ENCODE measurements at regions not wholly inside any gene's neighbourhood (a gene's known extent, or its start where the extent isn't known, plus 50 kb on each side); places are given as distances from the start of the nearest gene placed in this dataset.
"Not testable (repeated sequence)": the region's sequence is repeated elsewhere in the genome, so short reads cannot be mapped to it uniquely, and the experiment has no call there.

DNA sequence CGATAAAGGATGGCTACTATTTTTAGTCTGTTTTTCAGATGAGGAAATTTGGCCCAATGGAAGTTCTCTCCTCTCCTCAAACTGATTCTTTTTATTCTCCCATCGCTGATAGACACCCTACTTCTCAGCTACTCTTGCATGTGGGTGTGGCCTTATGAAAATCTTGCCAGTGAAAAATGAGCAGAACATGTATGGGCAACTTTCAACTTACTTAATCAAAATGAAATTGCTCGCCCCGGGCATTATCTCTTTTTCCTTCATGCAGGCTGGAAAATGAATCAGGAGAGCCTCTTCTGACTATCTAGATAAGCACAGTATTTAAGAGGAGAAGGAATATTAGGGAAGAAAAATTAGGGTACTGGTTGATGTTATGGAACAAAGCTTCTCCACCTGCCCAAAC lies 2354.7 kb upstream of the RAG2 start:
- H3K4me3 Mint-ChIP-seq = no peak overlapping the region
- no peak for DNase-seq
- no peak overlapping the region for H3K27ac Mint-ChIP-seq
- no peaks in the 10 kb centered on the region for H3K4me1 Mint-ChIP-seq (ENCODE audit: low read depth)
- no peaks in the 10 kb centered on the region for H3K36me3 Mint-ChIP-seq (ENCODE audit: low read depth)
- no peaks in the 10 kb centered on the region for H3K27me3 Mint-ChIP-seq
- H3K9me3 Mint-ChIP-seq = peaks cover 7% of the 10 kb centered on the region

DNA sequence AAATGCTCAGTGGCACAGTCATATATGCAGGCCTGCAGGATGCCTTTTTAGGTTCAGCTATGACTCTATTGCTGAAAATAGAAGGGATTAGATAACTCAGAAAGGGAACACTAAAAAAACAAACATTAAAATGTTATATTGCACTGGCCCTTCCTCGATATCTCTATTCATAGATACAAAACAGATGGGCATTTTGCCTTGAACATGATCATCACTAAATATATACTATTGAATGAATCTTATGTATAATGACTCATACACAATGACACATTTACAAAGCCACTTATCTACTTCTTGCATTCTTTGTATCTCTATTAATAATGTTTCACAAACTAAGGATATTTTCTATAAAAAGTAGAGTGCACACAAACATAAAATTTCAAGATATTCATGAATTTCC lies 2352.8 kb upstream of the RAG2 start:
- peaks cover 16% of the 10 kb centered on the region for H3K9me3 Mint-ChIP-seq
- H3K4me3 Mint-ChIP-seq = no peak overlapping the region

DNA sequence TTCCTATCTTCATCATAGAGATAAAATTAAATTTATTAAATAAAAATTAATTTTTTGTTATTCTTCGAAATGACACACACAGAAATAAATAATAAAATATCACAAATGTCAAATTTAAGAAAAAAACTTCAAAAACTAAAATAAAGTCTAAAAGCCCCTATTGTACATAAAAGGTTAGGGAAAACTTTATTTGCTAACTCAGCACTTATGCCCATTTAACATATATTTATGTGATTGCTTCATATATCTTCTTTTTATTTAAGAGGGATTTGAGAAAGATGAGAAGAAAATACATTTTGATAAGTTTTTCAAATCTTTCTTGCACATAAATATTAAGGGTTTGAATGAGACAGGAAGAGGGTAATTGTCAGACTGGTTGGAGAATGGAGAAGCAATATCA lies 2350.4 kb upstream of the RAG2 start:
- no peak for DNase-seq
- H3K9me3 Mint-ChIP-seq = peaks cover 20% of the 10 kb centered on the region
- no peaks in the 10 kb centered on the region for H3K36me3 Mint-ChIP-seq (ENCODE audit: low read depth)
- no peak overlapping the region for H3K27ac Mint-ChIP-seq
- no peaks in the 10 kb centered on the region for H3K27me3 Mint-ChIP-seq
- no peaks in the 10 kb centered on the region for H3K4me1 Mint-ChIP-seq (ENCODE audit: low read depth)
- no peak overlapping the region for H3K4me3 Mint-ChIP-seq

More for the DNA sequence above, 2352.8 kb upstream of the RAG2 start:
- Mint-ChIP-seq H3K27me3 (no peaks in the 10 kb centered on the region), H3K27ac (no peak overlapping the region), H3K36me3 (ENCODE audit: low read depth) (no peaks in the 10 kb centered on the region), H3K4me1 (ENCODE audit: low read depth) (no peaks in the 10 kb centered on the region)
- no peak for DNase-seq

DNA sequence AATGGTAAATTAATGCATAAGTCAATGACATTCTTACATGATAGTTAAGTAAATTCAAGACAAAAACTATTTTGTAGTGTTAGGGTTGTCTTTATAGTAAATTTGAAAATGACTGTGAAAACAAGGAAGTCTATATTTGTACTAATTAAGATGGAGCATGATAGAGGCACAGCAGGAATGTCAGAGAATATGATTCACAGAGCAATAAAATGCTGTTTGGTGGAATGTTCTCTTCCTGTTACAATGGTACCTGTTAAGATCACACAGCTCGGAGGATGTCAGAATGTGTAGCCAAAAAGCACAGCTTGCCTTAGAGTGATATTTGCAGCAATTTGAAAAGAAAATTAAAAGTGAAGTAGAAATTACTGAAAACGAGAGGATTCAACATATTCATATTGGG lies 2339.7 kb upstream of the RAG2 start:
- DNase-seq = no peak
- Mint-ChIP-seq H3K9me3 (peaks cover 8% of the 10 kb centered on the region), H3K4me3 (no peak overlapping the region), H3K27me3 (no peaks in the 10 kb centered on the region), H3K36me3 (ENCODE audit: low read depth) (no peaks in the 10 kb centered on the region), H3K27ac (no peak overlapping the region), H3K4me1 (ENCODE audit: low read depth) (no peaks in the 10 kb centered on the region)

DNA sequence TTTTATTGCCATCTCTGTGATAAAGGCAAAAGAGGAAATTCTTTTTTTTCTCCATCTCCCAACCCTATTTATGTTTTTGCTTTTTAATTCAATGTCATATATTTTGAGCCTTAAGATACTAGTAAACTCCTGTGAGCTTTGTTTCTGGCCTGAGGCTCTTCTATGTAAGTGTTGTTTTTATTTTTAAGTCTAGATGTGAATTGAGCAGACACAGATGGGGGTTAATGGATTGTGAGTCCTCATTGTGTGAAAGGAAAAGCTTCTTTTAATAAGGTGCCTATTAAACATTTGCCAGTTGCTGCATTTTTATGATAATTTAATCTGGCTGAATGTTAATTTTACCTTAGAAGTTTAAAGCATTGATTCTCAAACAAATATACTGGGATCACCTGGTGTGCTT lies 2337.9 kb upstream of the RAG2 start:
- Mint-ChIP-seq H3K27me3 (no peaks in the 10 kb centered on the region), H3K4me1 (ENCODE audit: low read depth) (no peaks in the 10 kb centered on the region), H3K9me3 (peaks cover 17% of the 10 kb centered on the region), H3K36me3 (ENCODE audit: low read depth) (no peaks in the 10 kb centered on the region), H3K27ac (no peak overlapping the region), H3K4me3 (no peak overlapping the region)
- DNase-seq = no peak

DNA sequence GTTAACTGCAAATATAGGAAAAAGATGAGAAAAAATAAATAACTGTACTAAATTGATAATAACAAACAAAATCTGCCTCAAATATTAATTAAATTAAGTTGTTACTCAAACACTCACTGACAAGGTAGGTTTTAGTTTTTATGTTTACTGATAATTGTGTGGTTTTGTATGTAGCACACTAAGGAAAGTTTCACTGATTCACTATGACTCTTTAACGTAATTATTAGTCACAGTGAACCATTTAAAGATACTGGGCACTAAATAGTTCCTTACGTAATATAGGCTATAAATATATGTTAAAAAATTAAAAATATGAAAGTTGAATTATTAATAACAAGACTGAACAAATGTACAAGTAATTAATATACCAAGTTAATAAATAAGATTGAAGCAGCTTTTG lies 2330.0 kb upstream of the RAG2 start:
- Mint-ChIP-seq H3K27me3 (no peaks in the 10 kb centered on the region), H3K27ac (no peak overlapping the region), H3K36me3 (ENCODE audit: low read depth) (no peaks in the 10 kb centered on the region), H3K9me3 (peaks cover 15% of the 10 kb centered on the region), H3K4me1 (ENCODE audit: low read depth) (no peaks in the 10 kb centered on the region), H3K4me3 (no peak overlapping the region)
- no peak for DNase-seq

DNA sequence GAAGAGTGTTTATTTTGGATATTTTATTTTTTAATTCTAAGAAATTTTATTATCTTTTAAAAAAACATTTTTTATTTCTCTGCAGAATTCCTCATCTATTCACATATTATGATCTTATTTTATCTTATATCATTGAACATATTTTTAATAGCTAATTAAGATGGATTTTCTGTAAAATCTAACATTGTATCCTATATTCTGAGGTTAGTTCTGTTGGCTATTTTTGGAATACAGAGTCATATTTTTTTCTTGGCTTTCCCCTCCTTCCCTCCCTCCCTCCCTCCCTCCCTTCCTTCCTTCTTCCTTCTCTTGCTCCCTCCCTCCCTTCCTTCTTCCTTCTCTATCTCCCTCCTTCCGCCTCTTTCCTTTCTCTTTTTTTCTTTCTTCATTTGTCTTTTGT lies 2326.6 kb upstream of the RAG2 start:
- Mint-ChIP-seq H3K9me3 (peaks cover 12% of the 10 kb centered on the region), H3K27me3 (no peaks in the 10 kb centered on the region), H3K36me3 (ENCODE audit: low read depth) (no peaks in the 10 kb centered on the region), H3K4me1 (ENCODE audit: low read depth) (no peaks in the 10 kb centered on the region), H3K27ac (no peak overlapping the region), H3K4me3 (no peak overlapping the region)
- DNase-seq = no peak

DNA sequence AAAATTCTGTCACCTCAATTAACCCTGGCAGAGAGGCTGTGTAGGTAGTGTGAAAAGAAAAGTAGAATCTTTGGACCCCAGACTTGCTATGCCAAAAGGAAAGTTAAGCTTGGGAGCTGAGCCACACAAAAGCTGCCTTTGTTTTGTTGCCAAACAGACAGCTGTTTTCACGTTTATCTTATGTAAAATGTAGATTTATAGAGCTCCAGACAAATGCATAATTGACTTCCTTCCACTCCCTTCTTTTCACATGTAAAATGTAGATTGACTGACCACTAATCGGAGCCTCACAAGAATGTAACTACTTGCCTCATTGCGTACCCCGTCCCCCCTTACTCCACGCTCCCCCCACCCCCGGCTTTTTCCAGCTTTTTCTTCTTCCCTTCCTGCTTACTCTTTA lies 2302.2 kb upstream of the RAG2 start:
- no peak overlapping the region for H3K4me3 Mint-ChIP-seq
- no peaks in the 10 kb centered on the region for H3K36me3 Mint-ChIP-seq (ENCODE audit: low read depth)
- DNase-seq = no peak
- H3K4me1 Mint-ChIP-seq (ENCODE audit: low read depth) = no peaks in the 10 kb centered on the region
- no peak overlapping the region for H3K27ac Mint-ChIP-seq
- H3K27me3 Mint-ChIP-seq = no peaks in the 10 kb centered on the region
- H3K9me3 Mint-ChIP-seq = peaks cover 14% of the 10 kb centered on the region

DNA sequence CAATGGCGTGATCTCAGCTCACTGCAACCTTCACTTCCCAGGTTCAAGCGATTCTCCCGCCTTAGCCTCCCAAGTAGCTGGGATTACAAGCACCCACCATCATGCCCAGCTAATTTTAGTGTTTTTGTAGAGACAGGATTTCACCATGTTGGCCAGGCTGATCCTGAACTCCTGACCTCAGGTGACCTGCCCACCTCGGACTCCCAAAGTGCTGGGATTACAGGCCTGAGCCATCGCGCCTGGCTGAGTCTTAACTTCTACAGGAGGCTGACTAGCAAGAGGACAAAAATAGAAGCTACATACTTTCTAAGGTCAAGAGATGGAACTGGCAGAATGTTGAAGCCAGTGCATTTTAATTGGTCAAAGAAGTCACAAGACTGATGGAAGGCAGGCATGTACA lies 2296.2 kb upstream of the RAG2 start:
- not testable (repeated sequence) for H3K36me3 Mint-ChIP-seq (ENCODE audit: low read depth); H3K27ac Mint-ChIP-seq; H3K4me3 Mint-ChIP-seq; H3K4me1 Mint-ChIP-seq (ENCODE audit: low read depth); H3K27me3 Mint-ChIP-seq; DNase-seq
- peaks cover 12% of the 10 kb centered on the region for H3K9me3 Mint-ChIP-seq

DNA sequence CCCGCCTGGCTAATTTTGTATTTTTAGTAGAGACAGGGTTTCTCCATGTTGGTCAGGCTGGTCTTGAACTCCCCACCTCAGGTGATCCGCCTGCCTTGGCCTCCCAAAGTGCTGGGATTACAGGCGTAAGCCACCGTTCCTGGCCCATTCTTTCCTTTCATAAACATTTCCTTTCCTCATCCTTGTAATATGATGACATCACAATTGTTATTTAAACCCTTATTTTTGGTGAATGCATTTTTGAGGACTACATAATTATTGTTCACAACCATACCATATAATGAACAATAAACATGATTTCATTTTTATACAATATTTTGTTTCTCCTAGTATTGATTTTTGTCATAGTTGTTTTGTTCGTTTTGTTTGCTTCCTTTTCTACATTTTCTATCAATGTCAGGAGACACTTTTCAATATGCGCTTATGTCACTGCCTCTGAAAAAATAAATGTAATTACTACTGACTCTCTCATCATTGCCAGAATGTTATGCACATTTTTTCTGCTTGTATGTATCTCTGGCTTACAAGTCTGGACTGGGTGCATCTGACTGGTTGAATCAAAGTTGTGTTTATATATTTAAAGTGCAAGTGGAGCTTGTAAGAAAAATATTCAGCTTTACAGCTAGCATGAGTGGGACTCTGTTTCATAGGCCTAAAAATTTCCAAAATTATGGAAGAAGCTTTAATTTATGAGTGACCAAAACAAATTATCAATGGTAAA lies 2286.3 kb upstream of the RAG2 start:
- Mint-ChIP-seq H3K27me3 (no peaks in the 10 kb centered on the region), H3K36me3 (ENCODE audit: low read depth) (no peaks in the 10 kb centered on the region), H3K27ac (no peak overlapping the region), H3K4me3 (no peak overlapping the region), H3K9me3 (peaks cover 9% of the 10 kb centered on the region), H3K4me1 (ENCODE audit: low read depth) (no peaks in the 10 kb centered on the region)
- DNase-seq = no peak

DNA sequence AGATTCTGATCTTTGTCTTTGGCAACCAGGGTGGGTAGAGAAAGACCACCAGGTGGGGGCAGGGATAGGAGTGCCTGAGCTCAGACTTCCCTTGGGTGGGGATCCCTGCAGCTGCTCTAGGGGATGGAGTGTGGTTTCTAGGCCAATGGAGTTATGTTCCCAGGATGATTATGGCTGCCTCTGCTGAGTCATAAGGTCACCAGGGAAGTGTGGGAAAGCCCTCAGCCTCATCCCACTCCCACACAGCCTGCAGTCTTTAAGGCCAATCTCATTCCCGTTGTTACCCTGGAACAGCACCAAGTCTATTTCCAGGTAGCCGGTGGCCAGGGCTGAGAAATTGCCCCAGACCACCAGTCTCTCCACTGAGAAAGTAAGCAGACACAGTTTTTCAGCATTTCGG lies 2269.3 kb upstream of the RAG2 start:
- Mint-ChIP-seq H3K4me3 (no peak overlapping the region), H3K9me3 (peaks cover 25% of the 10 kb centered on the region), H3K27me3 (no peaks in the 10 kb centered on the region), H3K36me3 (ENCODE audit: low read depth) (no peaks in the 10 kb centered on the region), H3K4me1 (ENCODE audit: low read depth) (no peaks in the 10 kb centered on the region), H3K27ac (no peak overlapping the region)
- DNase-seq = no peak

DNA sequence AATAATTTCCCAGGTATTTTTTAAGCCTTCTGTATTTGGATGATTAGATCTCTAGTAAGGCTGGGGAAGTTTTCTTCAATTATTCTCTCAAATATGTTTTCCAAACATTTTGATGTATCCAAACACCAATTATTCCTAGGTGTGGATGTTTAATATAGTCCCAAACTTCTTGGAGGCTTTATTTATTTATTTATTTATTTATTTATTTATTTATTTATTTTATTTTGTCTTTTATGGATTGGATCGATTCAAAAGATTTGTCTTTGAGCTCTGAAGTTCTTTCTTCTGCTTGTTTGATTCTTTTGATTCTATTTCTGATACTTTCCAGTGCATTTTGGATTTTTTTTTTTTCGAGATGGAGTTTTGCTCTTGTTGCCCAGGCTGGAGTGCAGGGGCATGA lies 2267.9 kb upstream of the RAG2 start:
- Mint-ChIP-seq H3K27ac (no peak overlapping the region), H3K4me1 (ENCODE audit: low read depth) (no peaks in the 10 kb centered on the region), H3K4me3 (no peak overlapping the region), H3K27me3 (no peaks in the 10 kb centered on the region), H3K9me3 (peaks cover 30% of the 10 kb centered on the region), H3K36me3 (ENCODE audit: low read depth) (no peaks in the 10 kb centered on the region)
- no peak for DNase-seq

DNA sequence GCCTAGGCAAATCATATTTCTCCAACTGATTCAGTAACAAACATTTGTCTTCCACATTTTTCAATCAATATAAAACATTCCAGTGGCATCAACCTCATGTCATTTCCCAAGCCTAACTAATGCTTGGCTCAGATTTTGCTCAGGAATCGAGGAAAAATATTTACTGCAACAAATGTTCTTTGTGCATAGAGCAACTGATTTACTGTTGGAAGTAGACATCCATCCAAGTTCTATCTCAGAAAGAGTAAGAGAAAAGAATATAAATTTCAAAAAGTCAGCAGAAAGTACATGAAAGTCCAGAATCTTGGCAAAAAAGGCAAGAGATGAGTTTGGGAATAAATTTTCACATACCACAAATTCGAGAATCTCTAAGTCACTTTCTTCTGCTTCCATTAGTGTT lies 2245.0 kb upstream of the RAG2 start:
- Mint-ChIP-seq H3K27ac (no peak overlapping the region), H3K36me3 (ENCODE audit: low read depth) (no peaks in the 10 kb centered on the region), H3K4me1 (ENCODE audit: low read depth) (no peaks in the 10 kb centered on the region), H3K9me3 (peaks cover 24% of the 10 kb centered on the region), H3K4me3 (no peak overlapping the region), H3K27me3 (no peaks in the 10 kb centered on the region)
- DNase-seq = no peak

DNA sequence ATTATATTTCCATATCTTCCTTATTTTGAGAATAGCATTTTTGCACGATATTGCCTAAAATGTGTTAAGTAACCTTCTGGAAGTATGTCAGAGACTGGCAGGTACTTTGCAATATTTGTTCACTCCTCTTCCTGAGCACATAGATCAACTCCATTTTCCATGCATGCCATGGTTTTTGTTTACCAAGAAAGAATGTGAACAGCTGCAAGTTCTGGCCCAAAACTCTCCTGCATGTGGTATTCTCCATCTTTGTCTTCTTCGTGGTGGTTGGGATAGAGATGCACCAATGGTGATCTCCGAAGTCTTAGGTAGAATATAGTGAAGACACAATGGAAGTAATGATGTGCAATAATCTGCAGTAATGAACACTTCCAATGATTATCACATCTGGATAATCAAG lies 2241.0 kb upstream of the RAG2 start:
- Mint-ChIP-seq H3K9me3 (peaks cover 15% of the 10 kb centered on the region), H3K4me1 (ENCODE audit: low read depth) (no peaks in the 10 kb centered on the region), H3K27ac (no peak overlapping the region)

DNA sequence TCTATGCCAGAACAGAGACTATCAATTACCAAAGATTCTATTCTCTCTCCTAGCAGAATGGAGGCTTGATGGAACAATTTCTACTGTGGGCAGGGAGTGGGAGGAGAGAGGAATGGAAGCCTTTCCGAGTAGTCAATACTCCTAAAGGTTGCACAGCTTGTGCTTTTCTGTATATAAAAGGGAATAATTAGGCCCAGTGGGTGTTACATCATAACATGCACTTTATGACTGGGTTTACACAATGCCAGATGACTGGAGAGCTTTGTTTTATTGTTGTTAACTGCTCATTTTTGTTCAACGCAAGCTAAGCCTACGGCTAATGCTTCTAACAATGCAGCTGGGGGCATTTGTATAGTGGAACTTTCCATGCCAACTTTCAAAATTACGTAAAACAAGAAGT lies 2237.9 kb upstream of the RAG2 start:
- Mint-ChIP-seq H3K9me3 (peaks cover 17% of the 10 kb centered on the region), H3K36me3 (ENCODE audit: low read depth) (no peaks in the 10 kb centered on the region), H3K4me1 (ENCODE audit: low read depth) (no peaks in the 10 kb centered on the region), H3K27me3 (no peaks in the 10 kb centered on the region), H3K4me3 (no peak overlapping the region), H3K27ac (no peak overlapping the region)
- DNase-seq = no peak

More for the DNA sequence above, 2241.0 kb upstream of the RAG2 start:
- Mint-ChIP-seq H3K36me3 (ENCODE audit: low read depth) (no peaks in the 10 kb centered on the region), H3K27me3 (no peaks in the 10 kb centered on the region), H3K4me3 (no peak overlapping the region)
- no peak for DNase-seq

DNA sequence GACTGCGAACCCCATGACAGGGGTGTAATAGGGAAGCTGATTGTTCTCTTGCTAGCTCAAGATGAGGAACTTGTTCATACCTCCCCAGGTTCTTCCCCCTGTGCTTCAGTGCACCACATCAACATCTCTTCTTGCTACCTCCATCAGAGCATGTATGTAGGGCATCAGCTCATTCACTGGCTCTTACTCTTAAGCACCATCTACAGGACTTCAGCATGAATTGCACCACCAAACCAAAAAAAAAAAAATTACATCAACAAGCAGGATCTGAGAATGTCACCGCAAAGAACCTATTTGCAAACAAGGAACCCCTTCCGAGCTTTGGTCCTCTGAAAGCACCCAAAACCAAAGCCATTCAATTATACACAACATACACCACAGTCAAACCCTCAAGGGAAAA lies 2226.5 kb upstream of the RAG2 start:
- Mint-ChIP-seq H3K27ac (no peak overlapping the region), H3K36me3 (ENCODE audit: low read depth) (no peaks in the 10 kb centered on the region), H3K9me3 (peaks cover 39% of the 10 kb centered on the region), H3K4me3 (no peak overlapping the region), H3K27me3 (no peaks in the 10 kb centered on the region), H3K4me1 (ENCODE audit: low read depth) (no peaks in the 10 kb centered on the region)
- no peak for DNase-seq

All from activated T-cell treated with anti-CD3 and anti-CD28 coated beads, Interleukin-2, amount 50 U/mL, for 24 hours (primary cell).